Prostate gland (tissue), 2 donors: ENCODE measurements at regions not wholly inside any gene's neighbourhood (a gene's known extent, or its start where the extent isn't known, plus 50 kb on each side); places are given as distances from the start of the nearest gene placed in this dataset.

Source experiments
- DNase-seq: peaks from one replicate; pipeline ENCODE4 v3.0.0-alpha.2; 2019; ENCODE audit warnings: low spot score
- H3K27ac ChIP-seq, 2 donors: fragments of 200-600 bp; sonication (generic); 2 replicates each; pipeline ENCODE4 v1.5.1; 2017 to 2019
- H3K27me3 ChIP-seq: fragments of 200-600 bp; sonication (generic); replicated peaks from 2 replicates; pipeline ENCODE4 v1.5.1; 2019; ENCODE audit not compliant: insufficient read depth
- H3K36me3 ChIP-seq, 2 donors: fragments of 200-600 bp; sonication (generic); 1 replicate in 1 of 2; 2 replicates in 1 of 2; pipeline versions ENCODE4 v1.5.1 to v1.8.1; 2017 to 2019
- H3K4me1 ChIP-seq: fragments of 200-600 bp; sonication (generic); replicated peaks from 2 replicates; pipeline ENCODE4 v1.5.1; 2019
- H3K4me3 ChIP-seq, 2 donors: fragments of 200-600 bp; sonication (generic); 2 replicates each; pipeline ENCODE4 v1.5.1; 2017 to 2019
- H3K9me3 ChIP-seq: fragments of 200-600 bp; sonication (generic); 2 replicates; pipeline ENCODE4 v1.5.1; 2017
- POLR2A ChIP-seq: fragments of 450-650 bp; IDR thresholded peaks from one replicate; pipeline ENCODE4 v1.6.1; 2016; ENCODE audit warnings: antibody characterized with exemption, mild to moderate bottlenecking
- POLR2AphosphoS5 ChIP-seq: sonication (generic); formaldehyde crosslinking; IDR thresholded peaks from one replicate; pipeline ENCODE4 v1.6.1; 2017; ENCODE audit warnings: antibody characterized with exemption
- WGBS: methylation state at CpG from one replicate; pipeline ENCODE4 v1.1.5; 2018; 5-methylcytosine and 5-hydroxymethylcytosine counted together
- intact Hi-C: fragments of 100-400 bp; cut with DNase I; formaldehyde crosslinking; loops from one replicate; pipeline ENCODE4 v1.14.2; 2022
- TF ChIP-seq, protein P1 (sequence below), 4 experiments: fragments of 200-600 bp in 2 of 4; fragments of 450-650 bp in 2 of 4; sonication (generic) in 2 of 4; IDR thresholded peaks; 1 replicate in 3 of 4; 2 replicates in 1 of 4; pipeline ENCODE4 v1.5.1; 2016 to 2019; ENCODE audit warnings: antibody characterized with exemption in 4 of 4, mild to moderate bottlenecking in 2 of 4, moderate library complexity in 2 of 4

DNA sequence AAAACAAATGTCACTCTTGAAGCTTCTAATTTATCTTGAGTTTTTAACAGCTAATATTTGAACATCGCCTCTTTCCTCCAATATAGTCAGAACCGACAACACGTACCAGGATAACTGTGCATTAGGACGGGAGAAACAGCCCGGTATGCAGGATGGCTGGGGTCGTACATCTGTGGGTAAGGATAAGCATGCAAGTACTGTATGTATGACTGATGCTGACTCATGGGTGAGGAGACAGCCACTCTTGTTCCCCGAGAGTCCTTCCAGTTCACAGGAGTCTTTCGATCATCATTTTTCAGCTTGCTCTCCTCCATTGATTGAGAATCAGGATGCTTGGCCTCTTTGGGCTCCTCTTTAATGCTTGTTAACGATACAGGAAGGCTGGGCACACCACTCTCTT is 102.3 kb downstream of the ZNF608 start:
- Histone ChIP-seq H3K4me3 (no peak overlapping the region), H3K27ac (no peak overlapping the region), H3K9me3 (no peaks in the 10 kb centered on the region), H3K4me1 (no peaks in the 10 kb centered on the region), H3K27me3 (no peaks in the 10 kb centered on the region), H3K36me3 (no peaks in the 10 kb centered on the region)
- intact Hi-C loops, result no loop called here
- 95% methylated on average over 9 of the region's 9 CpGs for WGBS
- DNase-seq, result no peak
- TF ChIP-seq, protein P1, sequence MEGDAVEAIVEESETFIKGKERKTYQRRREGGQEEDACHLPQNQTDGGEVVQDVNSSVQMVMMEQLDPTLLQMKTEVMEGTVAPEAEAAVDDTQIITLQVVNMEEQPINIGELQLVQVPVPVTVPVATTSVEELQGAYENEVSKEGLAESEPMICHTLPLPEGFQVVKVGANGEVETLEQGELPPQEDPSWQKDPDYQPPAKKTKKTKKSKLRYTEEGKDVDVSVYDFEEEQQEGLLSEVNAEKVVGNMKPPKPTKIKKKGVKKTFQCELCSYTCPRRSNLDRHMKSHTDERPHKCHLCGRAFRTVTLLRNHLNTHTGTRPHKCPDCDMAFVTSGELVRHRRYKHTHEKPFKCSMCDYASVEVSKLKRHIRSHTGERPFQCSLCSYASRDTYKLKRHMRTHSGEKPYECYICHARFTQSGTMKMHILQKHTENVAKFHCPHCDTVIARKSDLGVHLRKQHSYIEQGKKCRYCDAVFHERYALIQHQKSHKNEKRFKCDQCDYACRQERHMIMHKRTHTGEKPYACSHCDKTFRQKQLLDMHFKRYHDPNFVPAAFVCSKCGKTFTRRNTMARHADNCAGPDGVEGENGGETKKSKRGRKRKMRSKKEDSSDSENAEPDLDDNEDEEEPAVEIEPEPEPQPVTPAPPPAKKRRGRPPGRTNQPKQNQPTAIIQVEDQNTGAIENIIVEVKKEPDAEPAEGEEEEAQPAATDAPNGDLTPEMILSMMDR (IDR thresholded peaks at IDR 0.05), result no peak
- TF ChIP-seq POLR2A (no peak), POLR2AphosphoS5 (no peak)

DNA sequence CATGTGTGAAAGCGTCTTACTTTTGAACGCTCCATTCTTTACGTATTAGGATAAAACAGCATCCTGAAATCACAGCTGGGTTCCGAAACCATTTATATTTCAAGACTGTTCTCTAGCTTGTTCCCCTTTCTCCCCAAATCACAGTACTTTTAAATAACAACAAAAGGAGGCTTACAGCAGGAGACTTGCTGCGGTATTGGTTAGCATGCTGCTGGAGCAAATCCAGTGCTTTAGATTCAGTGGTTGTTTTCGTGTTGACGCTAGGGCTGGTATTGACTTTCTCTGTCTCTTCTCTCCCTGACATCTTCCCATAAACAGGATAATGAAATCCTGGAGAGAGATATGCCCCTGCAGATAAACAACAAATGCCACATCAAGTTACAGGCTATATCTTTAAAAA is 103.1 kb downstream of the ZNF608 start:
- WGBS, result 96% methylated on average over 7 of the region's 7 CpGs
- Histone ChIP-seq H3K27me3 (no peaks in the 10 kb centered on the region), H3K36me3 (no peaks in the 10 kb centered on the region), H3K27ac (no peak overlapping the region), H3K4me1 (no peaks in the 10 kb centered on the region), H3K4me3 (no peak overlapping the region), H3K9me3 (no peaks in the 10 kb centered on the region)
- intact Hi-C loops, result no loop called here
- TF ChIP-seq POLR2AphosphoS5 (no peak), POLR2A (no peak)
- TF ChIP-seq, protein P1 (IDR thresholded peaks at IDR 0.05), result no peak
- no peak for DNase-seq

DNA sequence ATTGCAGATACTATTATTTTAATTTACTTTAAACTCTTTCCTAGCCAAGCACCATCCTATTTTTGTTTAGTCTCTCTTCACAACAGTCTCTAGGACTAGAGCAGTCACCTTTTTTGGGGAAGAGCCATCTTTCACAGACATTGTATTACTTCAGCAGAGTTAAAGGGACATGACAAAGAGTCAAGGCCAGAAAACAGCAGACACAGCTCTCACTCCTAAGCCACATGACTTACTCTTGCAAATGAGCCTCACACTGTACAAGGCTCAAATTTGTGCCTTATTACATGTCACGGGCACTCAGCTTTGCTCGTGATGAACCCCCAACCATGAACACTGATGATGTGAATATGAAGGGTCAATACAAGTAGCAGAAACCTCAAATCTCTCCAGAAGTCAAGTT is 104.3 kb downstream of the ZNF608 start:
- 87% methylated on average over 2 of the region's 2 CpGs for WGBS
- DNase-seq, result no peak
- intact Hi-C loops, result no loop called here
- Histone ChIP-seq H3K4me3 (no peak overlapping the region), H3K36me3 (no peaks in the 10 kb centered on the region), H3K4me1 (no peaks in the 10 kb centered on the region), H3K9me3 (no peaks in the 10 kb centered on the region), H3K27ac (no peak overlapping the region), H3K27me3 (no peaks in the 10 kb centered on the region)
- no peak for TF ChIP-seq POLR2A
- TF ChIP-seq POLR2AphosphoS5, result no peak
- TF ChIP-seq, protein P1 (IDR thresholded peaks at IDR 0.05), result no peak

DNA sequence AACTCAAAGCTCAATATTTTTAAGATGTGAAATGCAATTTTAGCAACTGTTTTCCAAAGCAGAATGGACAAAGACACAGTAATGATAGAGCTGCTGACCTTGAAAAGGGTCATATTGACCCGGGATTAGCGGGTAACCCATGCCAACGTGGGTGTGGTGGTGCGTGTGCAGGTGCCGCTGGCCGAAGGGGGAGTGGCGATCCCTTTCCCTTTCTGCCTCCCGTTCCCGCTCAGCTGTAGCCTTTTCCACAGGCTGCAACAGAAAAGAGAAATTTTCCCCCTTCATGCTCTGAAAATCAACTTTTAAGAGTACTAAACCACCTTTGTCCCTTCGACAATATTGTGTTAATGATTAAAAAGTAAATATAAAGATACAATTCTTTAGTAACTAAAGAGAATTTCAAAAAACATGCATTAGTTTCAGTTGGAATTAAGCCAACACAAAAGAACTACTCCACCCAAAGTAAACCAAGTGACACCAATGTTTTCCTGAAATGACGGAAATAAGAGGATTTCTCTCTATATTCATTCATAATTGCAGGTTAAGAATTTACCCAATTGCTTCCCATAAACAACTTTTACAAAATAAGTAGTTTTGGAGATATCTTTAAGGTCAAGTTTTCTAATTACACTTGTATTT is 105.2 kb downstream of the ZNF608 start:
- no peak for DNase-seq
- H3K4me1 ChIP-seq, result no peaks in the 10 kb centered on the region
- no peaks in the 10 kb centered on the region for H3K9me3 ChIP-seq
- 68% methylated on average over 11 of the region's 11 CpGs for WGBS
- no peaks in the 10 kb centered on the region for H3K36me3 ChIP-seq
- H3K4me3 ChIP-seq, result no peak overlapping the region
- H3K27ac ChIP-seq, result no peak overlapping the region
- H3K27me3 ChIP-seq, result no peaks in the 10 kb centered on the region
- TF ChIP-seq POLR2A (no peak), POLR2AphosphoS5 (no peak)
- TF ChIP-seq, protein P1 (IDR thresholded peaks at IDR 0.05), result no peak
- intact Hi-C loops, result no loop called here

DNA sequence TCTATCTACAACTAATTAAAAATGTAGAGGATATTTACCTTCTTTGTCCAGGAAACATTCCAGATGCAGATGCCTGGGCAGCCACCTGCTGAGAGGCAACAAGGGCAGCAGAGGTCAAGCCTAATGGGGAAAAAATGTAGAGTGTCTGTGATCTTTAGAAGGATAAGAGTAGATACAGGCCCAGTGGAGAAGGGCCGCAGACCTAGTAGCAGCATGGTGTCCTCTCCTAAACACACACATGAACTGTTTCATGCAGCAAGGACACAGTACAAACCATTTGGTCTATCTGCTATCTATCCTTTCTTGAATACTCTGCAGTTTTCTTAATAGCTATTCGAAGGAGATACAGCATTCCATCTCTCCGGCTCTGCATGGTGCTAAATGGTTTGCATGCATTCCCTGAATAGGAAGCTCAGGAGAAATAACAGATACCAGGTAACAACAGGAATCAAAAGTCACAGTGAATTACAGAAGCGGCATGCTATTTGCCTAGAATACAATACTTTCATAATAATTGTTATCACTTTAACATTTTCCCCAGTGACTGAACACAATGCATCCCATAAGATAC is 107.3 kb downstream of the ZNF608 start:
- H3K4me3 ChIP-seq, result no peak overlapping the region
- H3K9me3 ChIP-seq, result no peaks in the 10 kb centered on the region
- DNase-seq, result no peak
- 83% methylated on average over 4 of the region's 4 CpGs for WGBS
- H3K4me1 ChIP-seq, result no peaks in the 10 kb centered on the region
- intact Hi-C loops, result no loop called here
- TF ChIP-seq POLR2A, result no peak
- TF ChIP-seq, protein P1 (IDR thresholded peaks at IDR 0.05), result no peak
- no peak for TF ChIP-seq POLR2AphosphoS5
- no peak overlapping the region for H3K27ac ChIP-seq
- no peaks in the 10 kb centered on the region for H3K36me3 ChIP-seq
- no peaks in the 10 kb centered on the region for H3K27me3 ChIP-seq
